Panc1 (cell line): ENCODE measurements at regions not wholly inside any gene's neighbourhood (a gene's known extent, or its start where the extent isn't known, plus 50 kb on each side); places are given as distances from the start of the nearest gene placed in this dataset.

Experiments used
- CTCF ChIP-seq: fragments of 450-650 bp; IDR thresholded peaks from 2 replicates; pipeline ENCODE4 v1.5.1; 2017; ENCODE audit warnings: mild to moderate bottlenecking
- TCF7L2 ChIP-seq: IDR thresholded peaks from 2 replicates; pipeline ENCODE4 v1.6.1; 2011; ENCODE audit warnings: mild to moderate bottlenecking, low read depth, low read length, inconsistent platforms

GRCh38 chr14:89654998-89655397, 238.0 kb upstream of the FOXN3 start:
- TF ChIP-seq CTCF (no peak), TCF7L2 (no peak)
